GM10266 (cell line): ENCODE measurements at regions not wholly inside any gene's neighbourhood (a gene's known extent, or its start where the extent isn't known, plus 50 kb on each side); places are given as distances from the start of the nearest gene placed in this dataset.

Experiments used
- DNase-seq: peaks from one replicate; pipeline ENCODE4 v3.0.0; 2012; ENCODE audit errors: extremely low spot score
- TF ChIP-seq, protein P1 (sequence below): IDR thresholded peaks from 2 replicates; pipeline ENCODE4 v1.5.1; 2012; ENCODE audit warnings: mild to moderate bottlenecking, low read depth; ENCODE audit not compliant: control insufficient read depth, insufficient read depth; ENCODE audit errors: missing control alignments

DNA sequence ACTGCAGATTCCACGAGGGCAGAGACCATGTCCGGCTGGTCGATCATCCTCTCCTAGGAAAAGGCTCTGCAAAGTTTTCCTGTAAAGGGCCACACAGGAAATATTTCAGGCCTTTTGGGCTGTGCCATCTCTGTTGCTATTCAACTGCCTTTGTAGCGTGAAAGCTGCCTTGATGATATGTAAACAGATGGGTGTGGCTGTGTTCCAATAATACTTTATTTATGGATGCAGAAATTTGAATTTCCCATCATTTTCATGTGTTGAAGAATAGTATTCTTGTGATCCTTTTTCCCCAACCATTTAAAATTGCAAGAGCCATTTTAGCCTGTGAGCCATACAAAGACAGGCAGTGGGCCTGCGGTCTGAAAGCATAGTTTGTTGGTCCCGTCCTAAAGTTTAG lies 950.7 kb upstream of the RBFOX1 start:
- DNase-seq, result no peak
- TF ChIP-seq, protein P1, sequence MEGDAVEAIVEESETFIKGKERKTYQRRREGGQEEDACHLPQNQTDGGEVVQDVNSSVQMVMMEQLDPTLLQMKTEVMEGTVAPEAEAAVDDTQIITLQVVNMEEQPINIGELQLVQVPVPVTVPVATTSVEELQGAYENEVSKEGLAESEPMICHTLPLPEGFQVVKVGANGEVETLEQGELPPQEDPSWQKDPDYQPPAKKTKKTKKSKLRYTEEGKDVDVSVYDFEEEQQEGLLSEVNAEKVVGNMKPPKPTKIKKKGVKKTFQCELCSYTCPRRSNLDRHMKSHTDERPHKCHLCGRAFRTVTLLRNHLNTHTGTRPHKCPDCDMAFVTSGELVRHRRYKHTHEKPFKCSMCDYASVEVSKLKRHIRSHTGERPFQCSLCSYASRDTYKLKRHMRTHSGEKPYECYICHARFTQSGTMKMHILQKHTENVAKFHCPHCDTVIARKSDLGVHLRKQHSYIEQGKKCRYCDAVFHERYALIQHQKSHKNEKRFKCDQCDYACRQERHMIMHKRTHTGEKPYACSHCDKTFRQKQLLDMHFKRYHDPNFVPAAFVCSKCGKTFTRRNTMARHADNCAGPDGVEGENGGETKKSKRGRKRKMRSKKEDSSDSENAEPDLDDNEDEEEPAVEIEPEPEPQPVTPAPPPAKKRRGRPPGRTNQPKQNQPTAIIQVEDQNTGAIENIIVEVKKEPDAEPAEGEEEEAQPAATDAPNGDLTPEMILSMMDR, result no peak

DNA sequence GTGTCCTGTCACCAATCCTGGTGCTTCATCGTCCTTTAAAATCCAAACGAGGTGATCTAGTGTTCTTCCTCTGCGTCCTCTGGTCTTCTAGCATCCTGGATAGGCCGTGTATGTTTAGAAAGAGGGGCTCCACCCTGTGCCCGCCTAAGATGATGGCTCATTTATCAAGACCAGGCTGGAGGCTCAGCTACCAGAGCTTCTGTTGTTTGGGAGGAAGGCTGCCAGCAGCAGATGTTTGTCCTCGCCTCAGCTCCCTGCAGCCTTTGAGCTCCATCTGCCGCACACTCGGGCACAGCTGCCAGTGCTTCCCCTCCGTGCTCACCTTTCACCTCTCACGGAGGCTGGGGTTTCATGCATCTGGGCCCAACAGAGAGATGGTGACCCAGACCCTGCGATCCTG lies 954.7 kb upstream of the RBFOX1 start:
- TF ChIP-seq, protein P1, result no peak
- DNase-seq, result no peak

GRCh38 chr16:6375465-6376075 lies 957.1 kb upstream of the RBFOX1 start:
- DNase-seq, result no peak
- TF ChIP-seq, protein P1, result no peak

GRCh38 chr16:6374821-6375220 lies 957.8 kb upstream of the RBFOX1 start:
- TF ChIP-seq, protein P1, result no peak
- no peak for DNase-seq

GRCh38 chr16:6364846-6365245 lies 967.8 kb upstream of the RBFOX1 start:
- no peak for DNase-seq
- TF ChIP-seq, protein P1, result no peak

DNA sequence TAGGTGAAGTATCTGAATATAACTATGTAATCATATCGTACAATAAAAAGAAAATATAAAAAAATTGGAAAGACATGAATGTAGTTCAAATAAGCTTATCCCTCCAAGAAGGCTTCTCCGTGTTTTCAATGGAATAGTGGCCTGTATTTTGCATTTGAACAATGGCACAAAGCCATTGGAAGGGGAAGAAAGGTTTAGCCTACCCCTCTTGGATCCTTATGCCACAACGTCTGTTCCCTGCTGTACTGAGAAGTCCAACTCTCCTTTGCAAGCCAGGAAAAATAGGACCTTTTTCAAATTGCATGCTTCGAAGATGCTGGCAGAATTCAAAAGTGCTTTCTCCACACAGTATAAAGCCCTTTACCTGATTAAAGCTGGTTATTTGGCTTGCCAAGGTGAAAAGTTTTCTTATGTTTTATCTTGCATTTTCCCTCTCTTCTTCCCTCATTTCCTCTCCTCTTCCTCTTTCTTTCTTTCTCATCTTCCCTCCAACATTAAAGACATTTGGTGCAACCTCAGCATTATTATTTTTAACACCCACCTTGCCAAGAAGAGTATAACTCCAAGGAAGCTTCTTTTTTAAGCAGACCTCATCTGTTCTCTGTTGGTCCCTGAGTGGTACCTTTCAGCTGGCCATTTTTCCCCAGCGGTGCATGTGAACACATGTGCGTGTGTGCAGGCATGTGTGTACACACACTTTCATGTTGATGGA lies 968.6 kb upstream of the RBFOX1 start:
- no peak for DNase-seq
- TF ChIP-seq, protein P1, result no peak

DNA sequence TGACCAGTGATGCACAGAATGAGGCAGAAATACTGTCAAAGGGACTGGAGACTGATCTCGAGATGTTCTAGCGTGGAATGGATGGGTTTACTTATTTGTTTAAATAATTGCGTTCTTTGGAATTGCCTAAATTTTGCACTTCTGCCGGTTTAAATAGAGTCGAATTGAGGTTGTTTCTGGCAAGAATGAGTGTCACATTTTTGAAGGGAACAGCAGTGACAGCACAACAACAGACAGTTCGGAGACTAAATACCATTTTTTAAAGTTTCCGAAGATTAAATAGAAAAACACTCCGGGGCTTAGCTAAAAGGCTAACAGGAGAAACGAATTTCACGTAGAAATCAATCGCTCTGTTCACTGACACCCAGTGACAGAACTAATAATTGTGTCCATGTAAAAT lies 969.2 kb upstream of the RBFOX1 start:
- DNase-seq, result no peak
- TF ChIP-seq, protein P1, result no peak
